GM12875 (cell line): ENCODE measurements at regions not wholly inside any gene's neighbourhood (a gene's known extent, or its start where the extent isn't known, plus 50 kb on each side); places are given as distances from the start of the nearest gene placed in this dataset.

Experiments
- H3K4me3 ChIP-seq: one replicate; pipeline ENCODE4 v1.5.1; 2011; ENCODE audit warnings: low read depth, low read length, control low read depth
- CTCF ChIP-seq: IDR thresholded peaks from 2 replicates; pipeline ENCODE4 v1.5.1; 2011; ENCODE audit warnings: low read depth, mild to moderate bottlenecking, control low read depth, inconsistent platforms, low read length, moderate library complexity, borderline replicate concordance; ENCODE audit not compliant: insufficient read depth

GRCh38 chr5:68798877-68799843, 294.7 kb upstream of the SLC30A5 start:
- TF ChIP-seq CTCF, result no peak
- no peak overlapping the region for H3K4me3 ChIP-seq

GRCh38 chr5:68802430-68802829, 291.4 kb upstream of the SLC30A5 start:
- no peak for TF ChIP-seq CTCF
- H3K4me3 ChIP-seq, result no peak overlapping the region

- TF ChIP-seq CTCF, result no peak
- no peak overlapping the region for H3K4me3 ChIP-seq
These were observed 289.9 kb upstream of the SLC30A5 start for GRCh38 chr5:68803881-68804319.

- no peak for TF ChIP-seq CTCF
- H3K4me3 ChIP-seq, result no peak overlapping the region
These were observed 289.5 kb upstream of the SLC30A5 start for GRCh38 chr5:68804343-68804742.

- H3K4me3 ChIP-seq, result no peak overlapping the region
- TF ChIP-seq CTCF, result no peak
These were observed 288.4 kb upstream of the SLC30A5 start for GRCh38 chr5:68805444-68805843.

- no peak for TF ChIP-seq CTCF
- H3K4me3 ChIP-seq, result no peak overlapping the region
These were observed 276.2 kb upstream of the SLC30A5 start for GRCh38 chr5:68817632-68818031.

- no peak for TF ChIP-seq CTCF
- no peak overlapping the region for H3K4me3 ChIP-seq
These were observed 275.6 kb upstream of the SLC30A5 start for GRCh38 chr5:68818057-68818695.
